SH-SY5Y (cell line): ENCODE measurements at regions not wholly inside any gene's neighbourhood (a gene's known extent, or its start where the extent isn't known, plus 50 kb on each side); places are given as distances from the start of the nearest gene placed in this dataset.

ENCODE experiments used
- GATA2 ChIP-seq: IDR thresholded peaks from 2 replicates; pipeline ENCODE4 v1.6.1; 2011; ENCODE audit warnings: mild to moderate bottlenecking, low read depth, low read length
- GATA3 ChIP-seq: IDR thresholded peaks from 2 replicates; pipeline ENCODE4 v1.6.1; 2011; ENCODE audit warnings: low read depth, mild to moderate bottlenecking, low read length, moderate library complexity

GRCh38 chr5:19044931-19045695, 942.9 kb downstream of the CDH18 start:
- TF ChIP-seq GATA2 (no peak), GATA3 (no peak)
